ENCODE measurements at regions not wholly inside any gene's neighbourhood (a gene's known extent, or its start where the extent isn't known, plus 50 kb on each side); places are given as distances from the start of the nearest gene placed in this dataset.

DNA sequence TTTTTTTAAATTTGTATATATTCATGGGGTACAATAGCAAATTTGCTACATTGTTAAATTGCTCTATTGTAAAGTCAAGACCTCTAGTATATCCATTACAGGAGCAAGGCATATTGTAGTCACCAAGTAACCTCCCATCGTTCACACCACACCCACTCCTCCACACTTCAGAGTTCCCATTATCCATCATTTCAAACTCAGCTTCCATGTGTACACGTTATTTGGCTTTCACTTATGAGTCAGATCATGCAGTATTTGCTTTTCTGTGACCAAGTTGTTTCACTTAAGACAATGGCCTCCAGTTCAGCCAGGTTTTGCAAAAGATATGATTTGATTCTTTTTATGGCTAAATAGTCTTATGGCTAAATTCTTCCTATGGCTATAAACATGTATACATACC, 2614.2 kb downstream of the PCDH7 start:
- no peak for DNase-seq (ENCODE audit: low spot score)

- no peak for DNase-seq (ENCODE audit: low spot score)
Observed at GRCh38 chr4:33339762-33340161, 2619.6 kb downstream of the PCDH7 start.

DNA sequence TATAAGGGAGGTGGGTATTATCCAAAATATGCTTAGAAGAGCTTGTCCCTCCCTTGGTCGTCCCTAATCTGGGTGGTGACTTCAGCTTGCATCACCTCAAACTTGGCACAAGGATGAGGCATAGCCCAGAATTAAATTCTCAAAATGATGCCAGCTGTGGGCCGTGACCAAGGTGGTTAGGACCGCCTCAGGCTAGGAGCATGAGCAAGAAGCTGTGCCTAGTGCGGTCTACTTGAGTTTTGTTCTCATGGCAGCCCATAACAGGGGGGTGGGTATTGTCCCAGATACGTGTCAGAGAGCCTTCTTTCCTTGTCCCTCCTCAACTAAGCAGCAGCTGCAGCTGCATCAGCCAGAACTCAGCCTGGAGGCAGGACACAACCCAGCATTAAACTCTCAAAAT, 2620.0 kb downstream of the PCDH7 start:
- DNase-seq (ENCODE audit: low spot score): no peak

DNA sequence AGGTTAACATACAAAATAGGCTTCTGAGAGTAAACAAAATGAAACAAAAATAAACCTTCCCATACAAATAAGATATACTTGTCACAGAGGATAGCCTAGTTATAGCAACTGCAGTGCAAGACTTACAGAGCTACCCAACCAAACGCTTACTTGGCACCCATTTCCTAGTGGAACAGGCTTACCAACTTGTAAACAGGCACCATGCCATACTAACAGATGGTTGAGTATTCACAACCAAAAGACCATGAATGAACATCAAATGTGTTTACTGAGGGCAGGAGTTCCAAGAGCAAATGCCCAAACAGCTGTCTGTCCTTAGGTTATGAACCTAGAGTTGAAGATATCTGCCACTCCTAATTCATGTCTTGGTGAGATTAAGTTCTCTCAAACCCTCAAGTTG, 2629.2 kb downstream of the PCDH7 start:
- no peak for DNase-seq (ENCODE audit: low spot score)

DNA sequence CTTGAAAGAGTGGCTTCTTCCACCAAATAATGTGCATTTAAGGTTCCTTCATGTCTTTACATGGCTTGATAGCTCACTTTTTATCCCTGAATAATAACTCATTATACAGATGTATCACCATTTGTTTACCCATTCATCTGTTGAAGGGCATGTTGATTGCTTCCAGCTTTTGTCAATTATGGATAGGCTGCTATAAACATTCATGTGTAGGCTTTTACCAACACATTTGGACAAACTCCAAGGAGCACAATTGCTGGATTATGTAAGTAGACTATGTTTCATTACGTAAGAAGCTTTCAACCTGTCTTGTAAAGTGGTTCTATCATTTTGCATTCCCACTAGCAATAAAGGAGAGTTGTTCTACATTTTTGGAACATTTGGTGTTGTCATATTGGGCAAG, 2637.0 kb downstream of the PCDH7 start:
- DNase-seq (ENCODE audit: low spot score): no peak

DNA sequence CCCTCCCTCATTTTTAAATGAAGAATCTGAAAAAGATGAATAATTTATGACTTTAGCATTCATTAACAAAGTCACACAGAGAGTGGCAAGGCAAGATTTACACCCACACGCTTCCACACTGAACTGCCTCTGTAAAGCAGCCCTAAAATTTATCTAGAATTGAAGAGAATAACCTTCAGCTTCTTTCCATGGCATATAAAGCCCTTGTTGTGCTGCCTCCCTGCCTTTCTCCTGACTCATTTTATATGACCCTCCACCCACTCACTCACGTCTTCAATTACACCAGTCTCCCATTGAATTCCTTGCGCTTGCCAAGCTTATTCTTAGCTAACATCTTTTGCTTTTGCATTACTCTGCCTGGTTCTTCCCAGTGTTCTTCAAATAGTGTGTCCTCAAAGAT, 2649.3 kb downstream of the PCDH7 start:
- no peak for DNase-seq (ENCODE audit: low spot score)

DNA sequence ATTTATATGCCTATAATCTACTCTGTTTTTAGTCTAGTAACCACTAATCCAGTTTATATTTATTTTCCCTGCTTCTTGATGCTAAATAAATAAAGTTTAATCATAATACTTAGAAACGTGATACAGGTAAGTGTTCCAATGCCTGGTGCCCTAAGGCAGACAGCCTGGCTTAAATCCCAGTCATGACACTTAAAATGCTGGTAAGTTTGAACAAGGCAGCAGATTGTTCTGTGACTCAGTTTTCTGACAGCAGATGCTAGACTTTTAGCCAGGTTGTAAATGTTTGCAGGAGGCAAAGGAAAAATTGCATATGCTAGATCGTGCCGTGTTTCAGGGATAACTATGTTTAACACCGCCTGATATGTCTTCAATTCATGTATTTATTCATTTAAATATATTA, 2661.6 kb downstream of the PCDH7 start:
- DNase-seq (ENCODE audit: low spot score): no peak

- no peak for DNase-seq (ENCODE audit: low spot score)
Observed at GRCh38 chr4:33386764-33387163, 2666.6 kb downstream of the PCDH7 start.

DNA sequence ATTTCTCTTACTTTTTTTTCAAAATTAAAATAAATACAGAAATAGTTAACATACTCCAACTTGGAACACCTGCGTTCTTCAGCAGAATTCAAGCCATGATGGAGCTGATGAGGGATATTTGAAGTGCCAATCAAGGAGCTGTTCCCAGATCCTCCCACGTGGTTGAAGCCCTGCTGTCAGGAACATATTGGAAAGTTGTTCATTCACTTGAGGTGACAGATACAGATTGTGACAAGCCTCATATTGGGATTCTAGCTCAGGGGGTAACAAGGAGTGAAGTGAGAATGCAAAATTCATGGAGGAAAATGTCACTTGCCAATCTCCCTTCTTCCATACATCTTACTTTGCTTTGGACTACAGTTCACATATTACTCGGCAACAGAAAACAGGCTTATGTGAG, 2670.8 kb downstream of the PCDH7 start:
- no peak for DNase-seq (ENCODE audit: low spot score)

DNA sequence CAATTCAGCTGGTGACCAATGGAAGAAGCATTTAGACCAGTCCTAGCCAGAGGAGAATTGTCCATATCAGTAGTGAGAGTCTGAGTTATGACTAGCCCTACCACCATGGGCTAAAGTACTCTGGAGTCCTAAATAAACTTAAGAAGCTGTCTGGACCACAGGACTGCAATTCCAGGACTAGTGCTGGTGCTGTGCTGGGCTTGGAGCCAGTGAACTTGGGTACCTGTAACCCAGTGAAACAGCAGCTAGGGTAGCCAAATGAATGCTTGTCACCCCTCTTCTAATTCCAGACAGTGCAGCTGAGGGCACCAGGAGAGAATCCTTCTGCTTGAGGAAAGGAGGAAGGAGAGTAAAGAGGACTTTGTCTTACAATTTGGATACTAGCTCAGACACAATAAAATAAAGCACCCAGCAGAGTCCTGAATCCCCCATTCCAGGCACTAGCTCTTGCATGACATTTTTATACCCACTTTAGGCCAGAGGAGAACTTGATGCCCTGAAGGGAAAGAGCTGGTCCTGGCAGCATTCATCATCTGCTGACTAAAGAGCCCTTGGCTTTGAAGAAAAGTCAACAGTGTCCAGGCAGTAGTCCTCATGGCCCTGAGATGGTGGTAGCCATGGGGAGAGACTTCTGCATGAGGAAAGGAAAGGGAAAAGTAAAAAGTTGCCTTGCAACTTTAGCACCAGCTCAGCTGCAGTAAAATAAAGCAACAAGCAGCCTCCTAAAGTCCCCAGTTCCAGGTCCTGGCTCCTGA, 2675.7 kb downstream of the PCDH7 start:
- no peak for DNase-seq (ENCODE audit: low spot score)

DNA sequence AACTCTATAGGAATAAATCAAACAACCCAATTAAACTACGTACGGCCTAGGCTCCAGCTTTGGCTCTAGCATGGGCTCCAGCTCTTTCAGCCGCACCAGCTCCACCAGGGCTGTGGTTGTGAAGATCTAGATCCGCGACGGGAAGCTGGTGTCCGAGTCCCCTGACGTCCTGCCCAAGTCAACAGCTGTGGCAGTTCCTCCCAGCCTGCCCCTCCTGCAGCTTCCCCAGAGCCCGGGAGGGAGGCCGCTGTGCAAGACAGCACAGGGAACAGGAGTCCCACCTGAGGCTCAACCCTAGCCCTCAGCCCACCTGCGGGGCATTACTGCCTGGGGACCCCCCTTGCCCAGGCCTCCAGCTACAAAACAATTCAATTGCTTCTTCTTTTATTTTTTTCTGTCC, 2680.3 kb downstream of the PCDH7 start:
- no peak for DNase-seq (ENCODE audit: low spot score)

- no peak for DNase-seq (ENCODE audit: low spot score)
Observed at GRCh38 chr4:33407496-33407895, 2687.3 kb downstream of the PCDH7 start.

DNA sequence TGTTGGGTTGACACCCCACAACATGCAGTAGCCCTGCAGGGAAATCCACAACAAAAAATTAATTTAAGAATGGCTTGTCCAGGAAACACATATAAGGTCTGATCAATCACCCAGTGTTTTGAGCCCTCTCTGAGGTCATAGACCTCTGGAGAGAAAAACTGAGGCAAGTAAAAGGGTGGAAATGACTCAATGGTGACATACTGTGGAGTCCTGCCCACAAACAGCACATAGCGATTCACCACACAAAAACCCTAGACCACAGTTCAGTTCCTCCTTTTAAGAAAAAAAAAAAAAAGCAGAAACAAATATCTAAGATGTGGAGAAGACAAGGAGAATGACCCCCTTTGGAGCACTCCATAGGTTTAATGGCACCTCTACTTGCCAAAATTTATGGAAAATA, 2691.0 kb downstream of the PCDH7 start:
- DNase-seq (ENCODE audit: low spot score): no peak

GRCh38 chr4:33421887-33422286, 2701.7 kb downstream of the PCDH7 start:
- no peak for DNase-seq (ENCODE audit: low spot score)

GRCh38 chr4:33422656-33423055, 2702.5 kb downstream of the PCDH7 start:
- DNase-seq (ENCODE audit: low spot score): no peak

DNA sequence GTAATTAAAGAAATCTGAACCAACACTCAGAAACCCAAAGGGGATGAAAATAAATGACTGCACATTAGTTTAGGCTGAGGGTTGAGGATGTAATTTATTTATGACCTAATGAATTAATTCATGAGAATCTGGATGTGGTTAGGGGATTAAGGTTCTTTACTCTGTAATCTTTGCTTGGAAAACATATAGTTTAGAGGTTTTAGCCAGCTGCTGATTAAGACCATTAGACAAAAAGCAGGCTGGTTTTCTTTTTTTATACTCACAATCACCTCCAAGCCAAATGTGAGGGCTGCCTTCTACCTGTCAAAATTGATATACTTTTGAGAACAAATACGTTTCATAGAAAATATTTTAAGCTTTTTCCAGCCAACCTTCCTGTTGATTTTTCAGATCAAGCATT, 2705.8 kb downstream of the PCDH7 start:
- no peak for DNase-seq (ENCODE audit: low spot score)

DNA sequence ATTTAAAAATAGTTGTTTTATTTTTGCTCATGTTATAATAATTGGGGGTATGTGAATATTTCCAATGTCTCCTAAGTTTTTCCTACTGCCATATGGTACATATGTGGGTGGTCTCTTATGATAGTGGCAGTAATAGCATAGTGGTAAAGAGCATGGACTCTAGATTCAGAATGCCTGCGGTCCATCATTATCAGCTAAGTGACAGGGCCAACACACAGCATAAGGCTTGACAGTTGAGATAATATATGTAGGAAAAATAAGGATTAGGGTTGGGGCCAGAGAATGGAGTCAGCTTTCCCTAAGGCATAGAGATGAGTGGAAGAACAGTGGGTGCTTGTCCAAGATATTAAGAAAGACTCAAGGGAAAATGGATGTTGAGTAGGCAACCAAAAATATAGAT, 2707.5 kb downstream of the PCDH7 start:
- no peak for DNase-seq (ENCODE audit: low spot score)

GRCh38 chr4:33429971-33430370, 2709.8 kb downstream of the PCDH7 start:
- DNase-seq (ENCODE audit: low spot score): no peak

DNA sequence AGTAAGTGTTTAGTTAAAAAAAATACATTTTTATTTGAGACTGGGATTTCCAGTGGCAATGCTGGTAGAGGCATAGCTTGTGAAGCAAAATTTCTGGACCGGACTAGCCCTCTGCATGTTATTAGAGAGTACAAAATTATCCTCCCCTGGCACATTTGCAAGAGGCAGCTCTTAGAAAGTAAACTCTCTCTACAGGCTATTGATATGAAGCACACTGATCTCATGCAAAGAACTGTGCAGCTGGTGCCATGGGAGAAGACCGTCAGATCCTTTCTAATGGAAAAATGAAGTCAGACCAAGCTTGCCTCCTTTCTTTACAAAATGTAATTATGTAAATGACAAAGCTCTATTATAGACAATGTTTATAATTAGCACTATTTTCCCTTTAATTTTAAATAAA, 2717.2 kb downstream of the PCDH7 start:
- DNase-seq (ENCODE audit: low spot score): no peak

GRCh38 chr4:33446953-33447352, 2726.8 kb downstream of the PCDH7 start:
- no peak for DNase-seq (ENCODE audit: low spot score)

- no peak for DNase-seq (ENCODE audit: low spot score)
Observed at GRCh38 chr4:33448948-33449347, 2728.8 kb downstream of the PCDH7 start.

- no peak for DNase-seq (ENCODE audit: low spot score)
Observed at GRCh38 chr4:33453436-33453835, 2733.3 kb downstream of the PCDH7 start.

DNA sequence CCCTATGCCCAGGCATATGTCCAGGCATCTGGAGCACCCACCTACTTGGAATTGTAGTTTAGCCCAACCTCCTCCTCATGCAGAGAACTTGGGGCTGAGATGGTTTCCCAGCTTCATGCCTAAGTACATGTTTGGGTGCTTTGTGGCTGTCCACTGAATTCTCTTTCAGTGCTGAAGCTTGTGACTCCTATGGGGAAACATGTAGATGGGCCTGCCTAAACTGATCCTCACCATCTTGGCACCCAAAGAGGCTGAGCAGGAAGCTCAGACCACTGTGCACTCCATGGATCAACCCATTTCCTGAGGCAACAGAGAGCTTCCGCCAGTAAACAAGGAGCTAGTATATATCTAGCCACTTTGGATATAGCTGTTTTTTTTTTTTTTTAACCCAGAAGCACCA, 2733.7 kb downstream of the PCDH7 start:
- DNase-seq (ENCODE audit: low spot score): no peak

GRCh38 chr4:33465565-33465964, 2745.4 kb downstream of the PCDH7 start:
- no peak for DNase-seq (ENCODE audit: low spot score)

GRCh38 chr4:33467291-33467690, 2747.1 kb downstream of the PCDH7 start:
- no peak for DNase-seq (ENCODE audit: low spot score)
